ENCODE measurements at regions not wholly inside any gene's neighbourhood (a gene's known extent, or its start where the extent isn't known, plus 50 kb on each side); places are given as distances from the start of the nearest gene placed in this dataset.

- TF ChIP-seq, protein P1, sequence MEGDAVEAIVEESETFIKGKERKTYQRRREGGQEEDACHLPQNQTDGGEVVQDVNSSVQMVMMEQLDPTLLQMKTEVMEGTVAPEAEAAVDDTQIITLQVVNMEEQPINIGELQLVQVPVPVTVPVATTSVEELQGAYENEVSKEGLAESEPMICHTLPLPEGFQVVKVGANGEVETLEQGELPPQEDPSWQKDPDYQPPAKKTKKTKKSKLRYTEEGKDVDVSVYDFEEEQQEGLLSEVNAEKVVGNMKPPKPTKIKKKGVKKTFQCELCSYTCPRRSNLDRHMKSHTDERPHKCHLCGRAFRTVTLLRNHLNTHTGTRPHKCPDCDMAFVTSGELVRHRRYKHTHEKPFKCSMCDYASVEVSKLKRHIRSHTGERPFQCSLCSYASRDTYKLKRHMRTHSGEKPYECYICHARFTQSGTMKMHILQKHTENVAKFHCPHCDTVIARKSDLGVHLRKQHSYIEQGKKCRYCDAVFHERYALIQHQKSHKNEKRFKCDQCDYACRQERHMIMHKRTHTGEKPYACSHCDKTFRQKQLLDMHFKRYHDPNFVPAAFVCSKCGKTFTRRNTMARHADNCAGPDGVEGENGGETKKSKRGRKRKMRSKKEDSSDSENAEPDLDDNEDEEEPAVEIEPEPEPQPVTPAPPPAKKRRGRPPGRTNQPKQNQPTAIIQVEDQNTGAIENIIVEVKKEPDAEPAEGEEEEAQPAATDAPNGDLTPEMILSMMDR (IDR thresholded peaks at IDR 0.05; ENCODE audit: extremely low read depth in 1 of 2, insufficient read depth in 1 of 2, low read depth in 1 of 2, low read length in 2 of 2) = no peak
- TF ChIP-seq, protein P2, sequence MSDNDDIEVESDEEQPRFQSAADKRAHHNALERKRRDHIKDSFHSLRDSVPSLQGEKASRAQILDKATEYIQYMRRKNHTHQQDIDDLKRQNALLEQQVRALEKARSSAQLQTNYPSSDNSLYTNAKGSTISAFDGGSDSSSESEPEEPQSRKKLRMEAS (IDR thresholded peaks at IDR 0.05; ENCODE audit: insufficient read depth, insufficient read length) = no peak
- no peak for TF ChIP-seq POLR2AphosphoS5 (IDR thresholded peaks at IDR 0.05; ENCODE audit: insufficient read depth, low read depth, low read length)
- no peak for TF ChIP-seq EZH2 (IDR thresholded peaks at IDR 0.05; ENCODE audit: borderline replicate concordance, low read depth, low read length, severe bottlenecking)
- no peak for TF ChIP-seq POLR2A (IDR thresholded peaks at IDR 0.05; ENCODE audit: low read depth, low read length)
These were observed 50.2 kb upstream of the PAIP2B start for GRCh38 chr2:71277147-71277475.
